ENCODE measurements at regions not wholly inside any gene's neighbourhood (a gene's known extent, or its start where the extent isn't known, plus 50 kb on each side); places are given as distances from the start of the nearest gene placed in this dataset.
"Not testable (repeated sequence)": the region's sequence is repeated elsewhere in the genome, so short reads cannot be mapped to it uniquely, and the experiment has no call there.

- DNase-seq (ENCODE audit: low read depth): no peak
These were observed 71.0 kb downstream of the COQ2 start for GRCh38 chr4:83213640-83214039.

GRCh38 chr4:83212041-83212851, 72.4 kb downstream of the COQ2 start:
- DNase-seq (ENCODE audit: low read depth): peak; percentile 23

GRCh38 chr4:83209419-83209818, 75.2 kb downstream of the COQ2 start:
- DNase-seq (ENCODE audit: low read depth): no peak

GRCh38 chr4:83208371-83209365, 75.9 kb downstream of the COQ2 start:
- DNase-seq (ENCODE audit: low read depth): no peak

GRCh38 chr4:83207497-83208101, 77.0 kb downstream of the COQ2 start:
- DNase-seq (ENCODE audit: low read depth): no peak

GRCh38 chr4:83205760-83206159, 78.8 kb downstream of the COQ2 start:
- DNase-seq (ENCODE audit: low read depth): no peak

GRCh38 chr4:83204731-83205130, 79.9 kb downstream of the COQ2 start:
- no peak for DNase-seq (ENCODE audit: low read depth)

GRCh38 chr4:83201761-83202160, 82.8 kb downstream of the COQ2 start:
- DNase-seq (ENCODE audit: low read depth): no peak

- DNase-seq (ENCODE audit: low read depth): no peak
These were observed 83.2 kb upstream of the PLAC8 start for GRCh38 chr4:83197555-83198235.

- DNase-seq (ENCODE audit: low read depth): no peak
These were observed 82.4 kb upstream of the PLAC8 start for GRCh38 chr4:83196921-83197320.

- DNase-seq (ENCODE audit: low read depth): no peak
These were observed 80.7 kb upstream of the PLAC8 start for GRCh38 chr4:83195269-83195668.

- DNase-seq (ENCODE audit: low read depth): not testable (repeated sequence)
These were observed 80.1 kb upstream of the PLAC8 start for GRCh38 chr4:83194588-83194987.

- no peak for DNase-seq (ENCODE audit: low read depth)
These were observed 78.1 kb upstream of the PLAC8 start for GRCh38 chr4:83192634-83193033.

GRCh38 chr4:83191026-83191425, 76.5 kb upstream of the PLAC8 start:
- no peak for DNase-seq (ENCODE audit: low read depth)

GRCh38 chr4:83189631-83190136, 75.2 kb upstream of the PLAC8 start:
- DNase-seq (ENCODE audit: low read depth): no peak

GRCh38 chr4:83180431-83180968, 66.0 kb upstream of the PLAC8 start:
- DNase-seq (ENCODE audit: low read depth): no peak

GRCh38 chr4:83179205-83179604, 64.7 kb upstream of the PLAC8 start:
- DNase-seq (ENCODE audit: low read depth): no peak

GRCh38 chr4:83178029-83178428, 63.5 kb upstream of the PLAC8 start:
- no peak for DNase-seq (ENCODE audit: low read depth)

GRCh38 chr4:83177182-83177581, 62.7 kb upstream of the PLAC8 start:
- no peak for DNase-seq (ENCODE audit: low read depth)

- no peak for DNase-seq (ENCODE audit: low read depth)
These were observed 60.4 kb upstream of the PLAC8 start for GRCh38 chr4:83174844-83175414.

GRCh38 chr4:83172371-83172770, 57.8 kb upstream of the PLAC8 start:
- no peak for DNase-seq (ENCODE audit: low read depth)
